Fibroblast of lung (primary cell): ENCODE measurements at regions not wholly inside any gene's neighbourhood (a gene's known extent, or its start where the extent isn't known, plus 50 kb on each side); places are given as distances from the start of the nearest gene placed in this dataset.

ENCODE experiments used
- EZH2 ChIP-seq: IDR thresholded peaks from 2 replicates; pipeline ENCODE4 v1.5.1; 2012; ENCODE audit warnings: low read length, control low read depth, mild to moderate bottlenecking; ENCODE audit errors: missing control alignments
- TF ChIP-seq, protein P1 (sequence below), 2 donors: IDR thresholded peaks in 1 of 2; conservative IDR thresholded peaks in 1 of 2; 1 replicate in 1 of 2; 2 replicates in 1 of 2; pipeline ENCODE4 v1.5.1; 2011 to 2012; ENCODE audit warnings: low read length in 2 of 2, control low read depth in 1 of 2, inconsistent platforms in 1 of 2, low read depth in 1 of 2, mild to moderate bottlenecking in 1 of 2

DNA sequence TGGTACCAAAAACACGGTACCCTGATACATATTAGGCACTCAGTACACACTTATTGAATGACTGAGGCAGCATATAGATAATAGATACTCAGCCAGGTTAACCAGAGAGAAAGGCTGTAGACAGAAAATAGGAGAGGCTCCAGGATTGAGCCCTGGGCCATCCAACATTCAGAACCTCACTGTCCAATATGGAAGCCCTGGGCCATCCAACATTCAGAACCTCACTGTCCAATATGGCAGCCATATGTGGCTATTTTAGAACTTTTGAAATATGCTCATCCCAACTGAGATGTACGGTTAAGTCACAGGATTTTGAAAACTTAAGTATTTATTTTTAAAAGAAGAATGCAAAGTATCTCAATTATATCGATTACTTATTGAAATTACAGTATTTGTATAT is 142.5 kb upstream of the ID4 start:
- TF ChIP-seq, protein P1, sequence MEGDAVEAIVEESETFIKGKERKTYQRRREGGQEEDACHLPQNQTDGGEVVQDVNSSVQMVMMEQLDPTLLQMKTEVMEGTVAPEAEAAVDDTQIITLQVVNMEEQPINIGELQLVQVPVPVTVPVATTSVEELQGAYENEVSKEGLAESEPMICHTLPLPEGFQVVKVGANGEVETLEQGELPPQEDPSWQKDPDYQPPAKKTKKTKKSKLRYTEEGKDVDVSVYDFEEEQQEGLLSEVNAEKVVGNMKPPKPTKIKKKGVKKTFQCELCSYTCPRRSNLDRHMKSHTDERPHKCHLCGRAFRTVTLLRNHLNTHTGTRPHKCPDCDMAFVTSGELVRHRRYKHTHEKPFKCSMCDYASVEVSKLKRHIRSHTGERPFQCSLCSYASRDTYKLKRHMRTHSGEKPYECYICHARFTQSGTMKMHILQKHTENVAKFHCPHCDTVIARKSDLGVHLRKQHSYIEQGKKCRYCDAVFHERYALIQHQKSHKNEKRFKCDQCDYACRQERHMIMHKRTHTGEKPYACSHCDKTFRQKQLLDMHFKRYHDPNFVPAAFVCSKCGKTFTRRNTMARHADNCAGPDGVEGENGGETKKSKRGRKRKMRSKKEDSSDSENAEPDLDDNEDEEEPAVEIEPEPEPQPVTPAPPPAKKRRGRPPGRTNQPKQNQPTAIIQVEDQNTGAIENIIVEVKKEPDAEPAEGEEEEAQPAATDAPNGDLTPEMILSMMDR (conservative IDR thresholded peaks at IDR 0.05 in 1 of 2, IDR thresholded peaks at IDR 0.05 in 1 of 2; ENCODE audit: low read depth in 1 of 2, low read length in 2 of 2) = no peak
- no peak for TF ChIP-seq EZH2
